Fibroblast of skin of left biceps (primary cell): ENCODE measurements at regions not wholly inside any gene's neighbourhood (a gene's known extent, or its start where the extent isn't known, plus 50 kb on each side); places are given as distances from the start of the nearest gene placed in this dataset.
"Not testable (repeated sequence)": the region's sequence is repeated elsewhere in the genome, so short reads cannot be mapped to it uniquely, and the experiment has no call there.

ENCODE experiments used
- DNase-seq, 2 experiments: peaks; one replicate each; pipeline ENCODE4 v3.0.0-alpha.2; 2013; ENCODE audit warnings: low read depth in 2 of 2

- no peak for DNase-seq
Observed at GRCh38 chr14:87432698-87433097, 560.3 kb downstream of the GALC start.

DNA sequence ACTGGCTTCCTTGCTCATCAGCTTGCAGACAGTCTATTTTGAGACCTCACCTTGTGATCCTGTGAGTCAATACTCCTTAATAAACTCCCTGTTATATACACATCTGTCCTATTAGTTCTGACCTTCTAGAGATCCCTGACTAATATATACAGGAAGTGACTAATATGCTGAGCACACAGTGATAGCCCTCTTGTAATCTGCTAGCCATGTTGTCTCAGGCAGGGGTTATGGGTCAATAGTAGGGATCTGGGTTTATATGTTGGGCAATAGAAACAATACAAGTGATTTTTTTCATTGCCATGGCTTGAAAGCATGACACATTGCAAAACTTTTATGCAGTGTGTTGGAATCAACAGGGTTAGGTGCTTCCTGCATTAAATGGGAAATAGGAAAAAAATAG is 562.2 kb downstream of the GALC start:
- no peak for DNase-seq

- DNase-seq, result no peak
Observed at GRCh38 chr14:87430214-87430613, 562.8 kb downstream of the GALC start.

DNA sequence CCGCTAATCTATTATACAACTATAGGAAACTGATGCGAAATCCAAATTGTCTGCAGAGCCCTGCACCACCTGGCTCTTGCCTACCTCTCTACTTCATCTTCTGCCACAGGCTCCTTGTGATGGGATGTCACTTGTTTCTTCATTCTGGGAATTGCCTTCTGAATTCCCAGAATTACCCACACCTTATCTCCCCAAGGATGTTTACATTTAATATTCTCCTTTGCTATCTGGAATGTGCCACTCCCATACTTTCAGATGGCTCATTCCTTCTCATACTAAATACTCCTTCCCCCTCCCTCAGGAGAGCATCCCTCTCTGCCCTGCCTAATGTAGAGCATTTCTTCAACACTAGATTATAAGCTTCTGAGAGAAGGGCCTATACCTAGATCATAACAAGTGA is 573.1 kb downstream of the GALC start:
- DNase-seq, result no peak

GRCh38 chr14:87411370-87411769 is 581.6 kb downstream of the GALC start:
- no peak for DNase-seq

DNA sequence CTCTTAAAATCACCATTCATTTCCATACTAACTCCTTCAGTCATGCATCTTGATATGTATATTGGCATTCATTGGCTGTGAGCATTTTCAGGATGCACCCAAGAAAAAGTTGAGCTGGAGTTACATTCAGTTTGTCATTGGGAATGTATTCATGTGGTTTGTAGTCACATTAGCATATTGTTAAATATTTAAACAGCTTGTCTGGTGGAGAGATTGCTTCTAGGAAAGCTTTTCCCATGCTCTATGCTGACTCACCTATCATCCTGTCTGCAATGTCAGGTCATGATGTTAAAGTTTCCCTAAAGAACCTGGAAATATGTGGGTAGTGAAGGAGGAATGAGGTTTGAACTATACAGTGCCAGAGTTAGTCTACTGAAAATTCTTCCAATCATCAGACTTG is 583.6 kb downstream of the GALC start:
- no peak for DNase-seq

- DNase-seq, result no peak
Observed at GRCh38 chr14:87407344-87407743, 585.6 kb downstream of the GALC start.

- DNase-seq, result no peak
Observed at GRCh38 chr14:87405563-87405962, 587.4 kb downstream of the GALC start.

DNA sequence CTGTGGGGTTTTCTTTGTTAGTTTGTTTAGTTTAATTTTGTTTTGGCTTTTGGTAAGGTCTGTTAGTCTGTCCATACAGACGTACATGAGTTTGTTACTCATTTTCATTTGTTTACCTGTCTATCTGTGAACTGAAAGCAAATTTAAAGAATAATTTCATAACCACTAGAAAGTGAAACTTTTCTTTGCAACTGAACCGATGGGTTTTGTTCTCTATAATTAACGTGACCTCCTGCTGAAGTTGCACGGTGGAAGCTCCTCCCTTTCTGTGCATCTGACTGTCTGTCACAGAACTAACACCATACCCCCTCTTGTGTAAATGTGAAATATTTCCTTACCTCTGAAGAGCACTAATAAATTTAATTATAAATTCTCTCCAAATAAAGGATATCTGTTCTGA is 595.5 kb downstream of the GALC start:
- DNase-seq, result no peak

- no peak for DNase-seq
Observed at GRCh38 chr14:87391066-87391465, 601.9 kb downstream of the GALC start.

GRCh38 chr14:87388946-87389345 is 604.0 kb downstream of the GALC start:
- DNase-seq, result no peak

DNA sequence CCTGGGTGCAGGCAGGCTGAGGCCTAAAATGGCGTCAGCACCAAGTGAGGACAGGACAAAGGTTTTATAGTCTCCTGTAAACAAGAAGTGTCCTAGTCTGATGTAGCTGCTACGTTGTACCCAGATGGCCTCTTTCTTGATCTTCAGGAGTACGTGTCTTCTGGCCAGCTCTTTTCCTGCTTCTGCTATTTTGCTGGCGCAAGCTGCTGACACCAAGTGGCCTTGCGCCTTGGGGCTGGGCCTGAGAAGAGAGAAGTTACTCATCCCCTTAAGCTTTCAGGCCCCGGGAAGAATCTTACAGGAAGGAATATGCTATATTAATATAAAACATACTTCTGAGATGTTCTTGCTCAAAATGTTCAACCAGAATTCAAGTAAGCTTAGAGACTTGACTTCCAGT is 605.2 kb downstream of the GALC start:
- no peak for DNase-seq

DNA sequence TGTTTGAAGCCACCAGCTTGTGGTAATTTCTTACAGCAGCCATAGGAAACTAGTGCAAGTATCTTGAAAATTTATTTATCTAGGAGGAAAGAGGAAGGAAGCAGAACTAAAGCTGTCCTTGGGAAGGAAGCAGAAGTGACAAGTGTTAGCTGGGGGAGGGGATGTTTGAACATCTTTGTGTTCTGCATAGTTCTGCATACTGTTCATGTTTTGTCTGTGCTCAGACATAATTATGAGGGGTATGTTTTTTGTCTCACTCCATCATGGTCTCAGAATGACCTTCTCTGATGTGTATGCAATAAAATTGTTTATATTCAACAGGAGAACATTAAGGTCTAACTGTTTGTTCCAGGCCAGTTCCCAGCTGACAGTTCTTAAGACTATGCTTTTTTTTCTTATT is 606.5 kb downstream of the GALC start:
- DNase-seq, result no peak

GRCh38 chr14:87380054-87380453 is 612.9 kb downstream of the GALC start:
- no peak for DNase-seq

- no peak for DNase-seq
Observed at GRCh38 chr14:87368751-87369150, 624.2 kb downstream of the GALC start.

GRCh38 chr14:87360246-87360645 is 632.7 kb downstream of the GALC start:
- not testable (repeated sequence) for DNase-seq

GRCh38 chr14:87351007-87351406 is 642.0 kb downstream of the GALC start:
- DNase-seq, result no peak

- DNase-seq, result no peak
Observed at GRCh38 chr14:87349921-87350320, 643.1 kb downstream of the GALC start.

GRCh38 chr14:87343652-87344051 is 649.3 kb downstream of the GALC start:
- DNase-seq, result no peak

- DNase-seq, result peak; percentile 24 to 35
Observed at GRCh38 chr14:87334997-87335685, 657.8 kb downstream of the GALC start.

- peak; percentile 79 to 83 for DNase-seq
Observed at GRCh38 chr14:87331991-87332390, 661.0 kb downstream of the GALC start.

GRCh38 chr14:87325741-87326140 is 667.2 kb downstream of the GALC start:
- no peak for DNase-seq

DNA sequence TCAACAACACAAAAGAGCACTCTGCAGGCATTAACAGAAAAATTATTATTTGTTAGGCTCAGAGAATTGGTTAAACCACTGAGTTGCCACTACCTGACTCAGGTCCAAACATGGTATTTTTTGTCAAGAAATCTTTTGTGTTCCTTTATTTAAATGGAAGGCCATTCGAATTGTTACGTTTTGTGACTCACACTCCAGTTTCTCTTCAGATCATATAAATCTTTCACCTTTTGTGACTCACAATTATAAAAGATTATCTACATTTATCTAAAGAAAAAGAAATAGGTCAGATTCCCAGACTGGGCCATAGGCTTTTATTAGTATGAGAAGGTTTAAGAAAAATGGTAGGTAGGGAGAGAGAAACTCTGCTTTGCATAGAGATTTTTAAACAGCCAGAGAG is 669.8 kb downstream of the GALC start:
- no peak for DNase-seq

DNA sequence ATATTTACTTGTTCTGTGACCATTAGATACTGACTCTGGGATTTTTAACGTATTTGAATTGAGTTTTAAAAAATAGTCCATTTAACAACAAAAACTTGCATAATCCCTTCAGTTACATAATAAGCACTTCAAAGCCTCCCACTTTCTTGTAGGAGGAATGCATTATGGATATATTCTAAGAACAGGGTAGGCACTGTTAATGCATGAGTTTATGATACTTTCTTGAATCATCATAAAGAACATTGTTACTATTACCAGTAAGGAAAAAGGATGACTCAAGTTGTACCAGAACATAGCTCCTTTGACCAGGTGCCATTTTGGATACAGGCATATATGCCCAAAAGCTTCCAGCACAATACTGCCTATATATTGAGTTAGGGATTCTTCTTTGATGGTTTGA is 671.4 kb downstream of the GALC start:
- DNase-seq, result no peak
